ENCODE measurements at regions not wholly inside any gene's neighbourhood (a gene's known extent, or its start where the extent isn't known, plus 50 kb on each side); places are given as distances from the start of the nearest gene placed in this dataset.

- TF ChIP-seq POLR2A (IDR thresholded peaks at IDR 0.05; ENCODE audit: low read depth, low read length) (no peak), TAF1 (IDR thresholded peaks at IDR 0.05; ENCODE audit: borderline replicate concordance, low read depth, low read length) (no peak)
These were observed 311.1 kb upstream of the KCNH8 start for GRCh38 chr3:18837137-18837755.

Data from GM12892 (cell line).